ENCODE measurements at regions not wholly inside any gene's neighbourhood (a gene's known extent, or its start where the extent isn't known, plus 50 kb on each side); places are given as distances from the start of the nearest gene placed in this dataset.

DNA sequence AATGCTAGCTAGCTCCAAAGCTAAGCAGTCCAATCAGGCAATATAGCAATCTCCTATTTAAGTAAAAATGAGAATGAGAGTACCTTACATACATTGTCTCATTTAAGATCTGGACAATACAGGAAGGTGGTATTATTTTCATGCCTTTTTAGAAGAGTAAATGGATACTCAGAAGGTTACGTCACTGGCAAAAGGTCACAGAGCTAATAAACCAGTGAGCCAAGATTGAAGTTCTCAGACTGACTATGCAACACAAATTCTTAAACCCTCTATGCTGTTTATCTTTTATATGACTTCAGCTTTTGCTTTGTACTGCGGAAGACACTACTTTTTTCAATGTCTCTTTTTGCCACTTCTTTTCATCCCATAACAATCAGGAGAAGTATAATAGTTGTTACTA lies 135.2 kb upstream of the PRL start:
- Mint-ChIP-seq H3K36me3 (ENCODE audit: insufficient read depth) (no peaks in the 10 kb centered on the region), H3K27me3 (no peaks in the 10 kb centered on the region), H3K9me3 (ENCODE audit: low read depth) (peaks cover 7% of the 10 kb centered on the region), H3K27ac (no peak overlapping the region), H3K4me3 (ENCODE audit: low read depth) (no peak overlapping the region), H3K4me1 (ENCODE audit: low read depth) (peaks cover 6% of the 10 kb centered on the region)
- no peak for TF ChIP-seq CTCF (IDR thresholded peaks at IDR 0.05; ENCODE audit: unreplicated experiment)
- DNase-seq (ENCODE audit: low spot score, unreplicated experiment) = no peak

DNA sequence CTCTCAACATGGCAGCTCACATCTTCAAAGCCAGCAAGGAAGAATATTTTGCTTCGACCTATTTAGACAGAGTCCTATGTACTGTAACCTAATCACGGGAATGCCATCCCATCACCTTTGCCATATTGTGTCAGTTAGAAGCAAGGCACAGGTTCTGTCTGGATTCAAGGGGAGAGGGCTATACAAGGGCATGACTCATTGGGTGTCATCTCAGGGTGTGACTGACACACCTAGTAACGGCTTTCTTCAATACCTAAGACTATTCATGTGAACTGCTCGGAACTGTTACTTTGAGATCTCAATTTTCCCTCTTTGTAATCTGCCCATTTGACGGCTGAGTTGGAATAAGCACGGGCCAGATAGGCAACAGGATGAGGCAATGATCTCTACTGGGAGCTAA lies 135.6 kb upstream of the HDGFL1 start:
- peaks cover 3% of the 10 kb centered on the region for H3K9me3 Mint-ChIP-seq (ENCODE audit: low read depth)
- no peak overlapping the region for H3K4me3 Mint-ChIP-seq (ENCODE audit: low read depth)
- H3K4me1 Mint-ChIP-seq (ENCODE audit: low read depth) = peaks cover 5% of the 10 kb centered on the region
- H3K36me3 Mint-ChIP-seq (ENCODE audit: insufficient read depth) = no peaks in the 10 kb centered on the region
- no peak for TF ChIP-seq CTCF (IDR thresholded peaks at IDR 0.05; ENCODE audit: unreplicated experiment)
- H3K27ac Mint-ChIP-seq = no peak overlapping the region
- no peaks in the 10 kb centered on the region for H3K27me3 Mint-ChIP-seq
- DNase-seq (ENCODE audit: low spot score, unreplicated experiment) = no peak

- Mint-ChIP-seq H3K27me3 (no peaks in the 10 kb centered on the region), H3K36me3 (ENCODE audit: insufficient read depth) (no peaks in the 10 kb centered on the region), H3K4me1 (ENCODE audit: low read depth) (peaks cover 4% of the 10 kb centered on the region), H3K27ac (no peak overlapping the region), H3K4me3 (ENCODE audit: low read depth) (no peak overlapping the region), H3K9me3 (ENCODE audit: low read depth) (peaks cover 3% of the 10 kb centered on the region)
- no peak for TF ChIP-seq CTCF (IDR thresholded peaks at IDR 0.05; ENCODE audit: unreplicated experiment)
- DNase-seq (ENCODE audit: low spot score, unreplicated experiment) = no peak
Observed at GRCh38 chr6:22435151-22435550, 134.2 kb upstream of the HDGFL1 start.

DNA sequence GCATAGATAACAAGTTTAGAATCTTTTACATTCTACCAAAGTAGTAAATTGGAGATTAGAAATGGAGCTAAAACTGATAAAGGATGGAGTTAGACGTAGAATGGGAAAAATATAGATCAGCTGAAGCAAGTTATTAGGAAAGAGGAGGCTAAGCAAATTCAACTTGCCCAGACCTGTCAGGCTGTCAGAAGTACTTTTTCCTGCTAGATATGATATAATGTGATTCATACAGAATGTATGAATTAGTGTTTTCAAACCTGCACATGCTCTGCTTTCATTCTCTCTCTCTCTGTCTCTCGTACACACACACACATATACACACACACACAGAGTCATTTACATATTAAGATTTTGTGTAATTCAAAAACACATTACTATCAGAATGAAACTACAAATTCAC lies 133.2 kb upstream of the HDGFL1 start:
- Mint-ChIP-seq H3K9me3 (ENCODE audit: low read depth) (peaks cover 3% of the 10 kb centered on the region), H3K27me3 (no peaks in the 10 kb centered on the region), H3K27ac (no peak overlapping the region), H3K36me3 (ENCODE audit: insufficient read depth) (no peaks in the 10 kb centered on the region), H3K4me1 (ENCODE audit: low read depth) (peaks cover 4% of the 10 kb centered on the region), H3K4me3 (ENCODE audit: low read depth) (no peak overlapping the region)
- no peak for TF ChIP-seq CTCF (IDR thresholded peaks at IDR 0.05; ENCODE audit: unreplicated experiment)
- no peak for DNase-seq (ENCODE audit: low spot score, unreplicated experiment)

DNA sequence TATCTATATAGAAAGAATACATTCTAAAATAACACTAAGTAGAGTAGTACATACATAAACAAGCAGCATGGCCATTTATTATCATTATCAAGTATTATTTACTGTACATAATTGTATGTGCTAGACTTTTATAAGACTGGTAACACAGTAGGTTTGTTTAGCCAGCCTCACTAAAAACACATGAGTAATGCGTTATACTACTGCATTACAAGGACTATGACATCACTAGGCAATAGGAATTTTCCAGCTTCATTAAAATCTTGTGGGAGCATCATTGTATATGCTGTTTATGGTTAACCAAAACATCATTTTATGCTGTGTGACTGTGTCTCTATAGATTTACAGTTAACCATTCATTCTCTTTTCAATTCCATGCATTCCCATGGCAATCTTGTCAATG lies 131.7 kb upstream of the HDGFL1 start:
- DNase-seq (ENCODE audit: low spot score, unreplicated experiment) = no peak
- no peaks in the 10 kb centered on the region for H3K27me3 Mint-ChIP-seq
- no peak overlapping the region for H3K4me3 Mint-ChIP-seq (ENCODE audit: low read depth)
- no peaks in the 10 kb centered on the region for H3K36me3 Mint-ChIP-seq (ENCODE audit: insufficient read depth)
- TF ChIP-seq CTCF (IDR thresholded peaks at IDR 0.05; ENCODE audit: unreplicated experiment) = no peak
- H3K9me3 Mint-ChIP-seq (ENCODE audit: low read depth) = peaks cover 3% of the 10 kb centered on the region
- H3K27ac Mint-ChIP-seq = no peak overlapping the region
- peaks cover 4% of the 10 kb centered on the region for H3K4me1 Mint-ChIP-seq (ENCODE audit: low read depth)
